Calu3 (cell line): ENCODE measurements at regions not wholly inside any gene's neighbourhood (a gene's known extent, or its start where the extent isn't known, plus 50 kb on each side); places are given as distances from the start of the nearest gene placed in this dataset.

Experiments
- BruUV-seq: library from RNA; stranded (reverse); fragments of 400-500 nt; replicated peaks from 2 replicates; lab custom pipeline; 2021; lab: Mats Ljungman, UMichigan
- CTCF ChIA-PET: fragments of 300-600 bp; sonication (Branson Sonifier 250); formaldehyde crosslinking; loops from one replicate; lab custom pipeline; 2022; ENCODE audit warnings: antibody characterized with exemption; lab: Charles Lee
- DNase-seq: peaks from one replicate; pipeline ENCODE4 v3.0.0; 2022
- H3K27ac Mint-ChIP-seq: one replicate; pipeline ENCODE4 v1.8.0; 2022; ENCODE audit warnings: mixed read lengths; ENCODE audit not compliant: unreplicated experiment
- H3K27me3 Mint-ChIP-seq: one replicate; pipeline ENCODE4 v1.8.0; 2022; ENCODE audit warnings: mixed read lengths; ENCODE audit not compliant: unreplicated experiment
- H3K36me3 Mint-ChIP-seq: one replicate; pipeline ENCODE4 v1.8.0; 2022; ENCODE audit warnings: mild to moderate bottlenecking, moderate library complexity, mixed read lengths; ENCODE audit not compliant: insufficient read depth, unreplicated experiment
- H3K4me1 Mint-ChIP-seq: one replicate; pipeline ENCODE4 v1.8.0; 2022; ENCODE audit warnings: mild to moderate bottlenecking, low read depth, mixed read lengths; ENCODE audit not compliant: unreplicated experiment
- H3K4me3 Mint-ChIP-seq: one replicate; pipeline ENCODE4 v1.8.0; 2022; ENCODE audit warnings: mild to moderate bottlenecking, low read depth, moderate library complexity, mixed read lengths; ENCODE audit not compliant: unreplicated experiment
- H3K9me3 Mint-ChIP-seq: one replicate; pipeline ENCODE4 v1.8.0; 2022; ENCODE audit warnings: low read depth, mixed read lengths; ENCODE audit not compliant: unreplicated experiment
- intact Hi-C: fragments of 100-400 bp; cut with micrococcal nuclease; formaldehyde crosslinking; loops from one replicate; pipeline ENCODE4 v1.10.0; 2022; ENCODE audit not compliant: unreplicated experiment
- TF ChIP-seq, protein P1 (sequence below): fragments of 200-600 bp; IDR thresholded peaks from one replicate; pipeline ENCODE4 v1.8.0; 2022; ENCODE audit warnings: antibody characterized with exemption; ENCODE audit not compliant: unreplicated experiment

DNA sequence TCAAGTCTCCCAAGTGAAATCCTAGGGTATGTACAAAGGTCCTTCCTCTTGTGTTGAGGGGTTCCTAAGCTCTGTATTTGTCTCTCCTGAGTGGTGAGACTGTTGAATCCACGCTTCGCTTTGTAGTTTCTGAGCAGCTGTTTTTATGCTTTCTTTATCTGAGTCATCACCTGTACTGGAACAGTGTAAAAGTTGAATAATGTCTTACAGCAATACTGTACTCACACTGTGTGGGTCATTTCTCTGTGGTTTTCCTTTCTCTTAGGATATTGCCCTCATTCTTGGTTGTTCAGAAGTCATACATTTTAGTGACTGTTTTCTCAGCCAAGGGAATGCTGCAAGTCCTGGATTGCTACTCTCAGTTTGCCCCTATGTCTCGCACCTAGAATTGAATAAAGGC, 1596.6 kb downstream of the SLITRK5 start:
- no peaks in the 10 kb centered on the region for H3K9me3 Mint-ChIP-seq
- no peaks in the 10 kb centered on the region for H3K27me3 Mint-ChIP-seq
- H3K4me1 Mint-ChIP-seq: no peaks in the 10 kb centered on the region
- no peak overlapping the region for H3K27ac Mint-ChIP-seq
- TF ChIP-seq, protein P1, sequence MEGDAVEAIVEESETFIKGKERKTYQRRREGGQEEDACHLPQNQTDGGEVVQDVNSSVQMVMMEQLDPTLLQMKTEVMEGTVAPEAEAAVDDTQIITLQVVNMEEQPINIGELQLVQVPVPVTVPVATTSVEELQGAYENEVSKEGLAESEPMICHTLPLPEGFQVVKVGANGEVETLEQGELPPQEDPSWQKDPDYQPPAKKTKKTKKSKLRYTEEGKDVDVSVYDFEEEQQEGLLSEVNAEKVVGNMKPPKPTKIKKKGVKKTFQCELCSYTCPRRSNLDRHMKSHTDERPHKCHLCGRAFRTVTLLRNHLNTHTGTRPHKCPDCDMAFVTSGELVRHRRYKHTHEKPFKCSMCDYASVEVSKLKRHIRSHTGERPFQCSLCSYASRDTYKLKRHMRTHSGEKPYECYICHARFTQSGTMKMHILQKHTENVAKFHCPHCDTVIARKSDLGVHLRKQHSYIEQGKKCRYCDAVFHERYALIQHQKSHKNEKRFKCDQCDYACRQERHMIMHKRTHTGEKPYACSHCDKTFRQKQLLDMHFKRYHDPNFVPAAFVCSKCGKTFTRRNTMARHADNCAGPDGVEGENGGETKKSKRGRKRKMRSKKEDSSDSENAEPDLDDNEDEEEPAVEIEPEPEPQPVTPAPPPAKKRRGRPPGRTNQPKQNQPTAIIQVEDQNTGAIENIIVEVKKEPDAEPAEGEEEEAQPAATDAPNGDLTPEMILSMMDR: no peak
- CTCF ChIA-PET: no interaction called here
- DNase-seq: no peak
- intact Hi-C loops: no loop called here
- no TSS peak for BruUV-seq
- no peak overlapping the region for H3K4me3 Mint-ChIP-seq
- no peaks in the 10 kb centered on the region for H3K36me3 Mint-ChIP-seq

DNA sequence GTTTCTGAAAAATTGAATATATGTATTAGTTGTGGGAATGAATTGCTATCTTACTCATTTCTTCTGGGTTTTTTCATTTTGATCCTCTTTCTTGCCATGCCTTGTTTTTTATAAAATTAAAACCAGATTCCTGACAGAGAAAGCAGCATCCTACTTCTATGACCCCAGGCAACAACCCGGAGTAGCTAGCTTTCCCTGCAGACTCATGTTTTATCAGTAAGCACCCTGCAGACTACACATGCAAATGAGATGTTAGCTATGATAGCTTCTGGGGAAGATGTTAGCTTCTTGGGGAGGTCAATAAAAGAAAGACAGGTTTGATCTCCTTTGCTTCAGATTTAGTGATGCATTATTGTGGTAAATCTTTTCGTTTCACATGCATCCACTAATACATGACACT, 1598.6 kb downstream of the SLITRK5 start:
- H3K36me3 Mint-ChIP-seq: no peaks in the 10 kb centered on the region
- CTCF ChIA-PET: no interaction called here
- no peaks in the 10 kb centered on the region for H3K9me3 Mint-ChIP-seq
- H3K27ac Mint-ChIP-seq: no peak overlapping the region
- intact Hi-C loops: no loop called here
- no peaks in the 10 kb centered on the region for H3K4me1 Mint-ChIP-seq
- H3K4me3 Mint-ChIP-seq: no peak overlapping the region
- no peaks in the 10 kb centered on the region for H3K27me3 Mint-ChIP-seq
- BruUV-seq: no TSS peak
- TF ChIP-seq, protein P1: no peak
- no peak for DNase-seq

DNA sequence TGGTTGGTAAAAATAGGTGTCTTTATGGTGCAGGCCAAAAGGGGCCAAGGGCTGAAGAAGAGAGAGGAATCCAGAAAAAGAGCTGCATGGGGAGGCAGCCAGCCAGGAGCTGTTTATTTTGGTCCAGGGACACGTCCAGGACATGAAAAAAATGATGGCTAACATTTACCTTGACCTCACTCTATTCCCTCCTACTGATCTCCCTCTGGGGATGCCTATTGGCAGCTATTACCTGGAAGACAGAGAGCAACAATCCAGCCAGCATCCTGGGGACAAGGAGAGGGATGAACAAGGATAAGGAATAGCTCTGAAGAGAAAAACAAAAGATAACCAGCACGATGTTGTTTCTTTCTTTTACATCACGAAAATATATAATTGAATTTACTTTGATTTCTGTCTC, 1599.6 kb downstream of the SLITRK5 start:
- CTCF ChIA-PET: no interaction called here
- no peak for DNase-seq
- no peak overlapping the region for H3K4me3 Mint-ChIP-seq

DNA sequence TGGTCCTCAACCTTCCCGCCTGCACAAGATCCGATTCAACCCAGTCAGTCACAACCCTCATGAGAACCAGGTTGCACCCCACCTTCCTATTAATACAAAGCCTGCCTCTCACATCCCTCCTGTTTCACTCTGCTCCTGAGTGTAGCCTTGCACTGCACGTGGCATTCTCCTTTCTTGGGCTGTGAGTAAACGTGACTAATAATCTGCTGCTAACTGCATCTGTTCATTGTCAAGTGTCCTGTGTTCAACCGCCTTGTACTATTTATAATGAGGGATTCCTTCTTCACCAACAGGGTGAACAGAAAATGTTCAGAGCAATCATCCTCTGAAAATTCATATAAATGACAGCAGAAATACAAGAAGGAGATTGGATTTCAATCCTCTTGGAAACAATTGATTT, 1608.2 kb downstream of the SLITRK5 start:
- no peak overlapping the region for H3K27ac Mint-ChIP-seq
- no peak overlapping the region for H3K4me3 Mint-ChIP-seq
- no peaks in the 10 kb centered on the region for H3K4me1 Mint-ChIP-seq
- no peaks in the 10 kb centered on the region for H3K27me3 Mint-ChIP-seq
- no TSS peak for BruUV-seq
- TF ChIP-seq, protein P1: no peak
- no peaks in the 10 kb centered on the region for H3K36me3 Mint-ChIP-seq
- intact Hi-C loops: no loop called here
- CTCF ChIA-PET: no interaction called here
- DNase-seq: no peak
- peaks cover 3% of the 10 kb centered on the region for H3K9me3 Mint-ChIP-seq

More for the DNA sequence above, 1599.6 kb downstream of the SLITRK5 start:
- Mint-ChIP-seq H3K4me1 (no peaks in the 10 kb centered on the region), H3K9me3 (no peaks in the 10 kb centered on the region), H3K27me3 (no peaks in the 10 kb centered on the region), H3K27ac (no peak overlapping the region), H3K36me3 (no peaks in the 10 kb centered on the region)
- TF ChIP-seq, protein P1: no peak
- intact Hi-C loops: no loop called here
- BruUV-seq: no TSS peak

DNA sequence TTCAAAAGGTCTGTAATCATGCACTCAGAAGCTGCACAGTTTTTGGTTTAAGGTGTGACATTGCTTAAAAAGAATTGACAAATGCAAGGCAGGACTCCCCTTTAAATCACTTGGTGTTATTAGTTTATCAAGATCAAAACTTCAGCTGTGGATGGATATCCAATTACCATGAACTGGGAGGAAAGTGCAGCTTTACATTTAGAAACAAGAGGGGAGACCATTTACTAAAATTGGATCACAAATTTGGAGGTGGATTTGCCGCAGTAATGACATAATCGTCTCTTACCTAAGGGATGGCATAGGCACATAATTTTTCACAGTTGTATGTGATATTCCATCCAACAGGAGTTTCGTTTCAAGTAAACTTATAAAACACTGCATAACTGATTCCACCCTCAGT, 1610.2 kb downstream of the SLITRK5 start:
- no peak for DNase-seq
- no peaks in the 10 kb centered on the region for H3K4me1 Mint-ChIP-seq
- H3K27ac Mint-ChIP-seq: no peak overlapping the region
- CTCF ChIA-PET: no interaction called here
- no peak overlapping the region for H3K4me3 Mint-ChIP-seq
- H3K36me3 Mint-ChIP-seq: no peaks in the 10 kb centered on the region
- H3K27me3 Mint-ChIP-seq: no peaks in the 10 kb centered on the region
- peaks cover 3% of the 10 kb centered on the region for H3K9me3 Mint-ChIP-seq
- intact Hi-C loops: no loop called here
- TF ChIP-seq, protein P1: no peak
- no TSS peak for BruUV-seq
